SU-DHL-6 (cell line): ENCODE measurements at regions not wholly inside any gene's neighbourhood (a gene's known extent, or its start where the extent isn't known, plus 50 kb on each side); places are given as distances from the start of the nearest gene placed in this dataset.
"Not testable (repeated sequence)": the region's sequence is repeated elsewhere in the genome, so short reads cannot be mapped to it uniquely, and the experiment has no call there.

Experiments
- EZH2phosphoT487 ChIP-seq: fragments of 200-600 bp; sonication (generic), shearing (Covaris generic); conservative IDR thresholded peaks from 2 replicates; pipeline ENCODE4 v1.6.1; 2018; ENCODE audit warnings: mild to moderate bottlenecking, antibody characterized with exemption, low read length, moderate library complexity, mixed read lengths
- TF ChIP-seq, protein P1 (sequence below): fragments of 200-600 bp; sonication (generic); IDR thresholded peaks from one replicate; pipeline ENCODE4 v1.5.1; 2017; ENCODE audit warnings: antibody characterized with exemption, mild to moderate bottlenecking, low read length, moderate library complexity; ENCODE audit not compliant: insufficient read depth, poor library complexity, severe bottlenecking

DNA sequence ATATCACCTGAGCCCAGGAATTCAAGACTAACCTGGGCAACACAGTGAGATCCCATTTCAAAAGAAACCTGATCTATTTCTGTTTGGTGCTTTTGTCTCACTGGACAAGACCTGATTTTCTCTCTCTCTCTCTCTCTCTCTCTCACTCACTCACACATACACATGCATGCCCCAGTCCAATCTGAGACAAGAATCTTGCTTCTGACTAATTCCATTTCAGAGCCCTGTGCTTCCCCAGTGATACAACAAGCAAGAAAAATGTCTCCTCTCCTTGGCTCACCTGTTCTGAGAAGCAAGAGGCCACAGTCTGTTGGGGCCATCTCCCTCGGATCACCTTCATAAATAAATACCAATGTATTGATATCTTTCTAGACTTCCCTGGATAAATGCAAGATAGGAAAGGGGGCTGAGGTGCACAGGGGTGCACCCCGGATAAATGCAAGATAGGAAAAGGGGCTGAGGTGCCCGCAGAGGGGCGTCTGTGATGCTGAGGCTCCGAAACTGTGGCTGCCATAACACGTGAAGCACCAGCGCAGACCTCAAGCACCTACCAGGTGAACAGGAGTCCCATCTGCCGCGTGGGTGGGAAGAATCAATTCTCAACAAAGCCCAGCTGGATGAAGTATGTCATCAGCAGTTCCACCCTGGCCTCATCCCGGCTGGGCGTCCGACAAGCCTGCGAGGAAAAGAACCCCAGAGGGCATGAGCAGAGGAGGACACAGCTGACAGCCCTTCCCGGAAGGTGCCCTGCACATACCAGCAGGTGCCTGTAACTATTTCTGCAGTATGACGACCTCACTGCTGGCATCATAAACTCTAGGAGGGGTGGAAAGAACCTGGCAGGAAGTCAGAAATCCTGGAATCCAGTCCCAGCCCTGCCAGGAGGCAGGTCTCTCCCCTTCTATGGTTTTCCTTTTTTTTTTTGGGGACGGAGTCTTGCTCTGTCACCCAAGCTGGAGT, 280.0 kb downstream of the GOLGA6L6 start:
- TF ChIP-seq EZH2phosphoT487, result not testable (repeated sequence)
- TF ChIP-seq, protein P1, sequence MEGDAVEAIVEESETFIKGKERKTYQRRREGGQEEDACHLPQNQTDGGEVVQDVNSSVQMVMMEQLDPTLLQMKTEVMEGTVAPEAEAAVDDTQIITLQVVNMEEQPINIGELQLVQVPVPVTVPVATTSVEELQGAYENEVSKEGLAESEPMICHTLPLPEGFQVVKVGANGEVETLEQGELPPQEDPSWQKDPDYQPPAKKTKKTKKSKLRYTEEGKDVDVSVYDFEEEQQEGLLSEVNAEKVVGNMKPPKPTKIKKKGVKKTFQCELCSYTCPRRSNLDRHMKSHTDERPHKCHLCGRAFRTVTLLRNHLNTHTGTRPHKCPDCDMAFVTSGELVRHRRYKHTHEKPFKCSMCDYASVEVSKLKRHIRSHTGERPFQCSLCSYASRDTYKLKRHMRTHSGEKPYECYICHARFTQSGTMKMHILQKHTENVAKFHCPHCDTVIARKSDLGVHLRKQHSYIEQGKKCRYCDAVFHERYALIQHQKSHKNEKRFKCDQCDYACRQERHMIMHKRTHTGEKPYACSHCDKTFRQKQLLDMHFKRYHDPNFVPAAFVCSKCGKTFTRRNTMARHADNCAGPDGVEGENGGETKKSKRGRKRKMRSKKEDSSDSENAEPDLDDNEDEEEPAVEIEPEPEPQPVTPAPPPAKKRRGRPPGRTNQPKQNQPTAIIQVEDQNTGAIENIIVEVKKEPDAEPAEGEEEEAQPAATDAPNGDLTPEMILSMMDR, result not testable (repeated sequence)
